NCI-H748 (cell line): ENCODE measurements at regions not wholly inside any gene's neighbourhood (a gene's known extent, or its start where the extent isn't known, plus 50 kb on each side); places are given as distances from the start of the nearest gene placed in this dataset.

ENCODE experiments used
- DNase-seq: peaks from one replicate; lab custom pipeline; 2025; ENCODE audit not compliant: unreplicated experiment; lab: John Stamatoyannopoulos, UW

GRCh38 chr16:65876624-65877023 lies 489.9 kb upstream of the CDH5 start:
- DNase-seq = no peak

GRCh38 chr16:65876056-65876408 lies 490.5 kb upstream of the CDH5 start:
- DNase-seq = no peak

DNA sequence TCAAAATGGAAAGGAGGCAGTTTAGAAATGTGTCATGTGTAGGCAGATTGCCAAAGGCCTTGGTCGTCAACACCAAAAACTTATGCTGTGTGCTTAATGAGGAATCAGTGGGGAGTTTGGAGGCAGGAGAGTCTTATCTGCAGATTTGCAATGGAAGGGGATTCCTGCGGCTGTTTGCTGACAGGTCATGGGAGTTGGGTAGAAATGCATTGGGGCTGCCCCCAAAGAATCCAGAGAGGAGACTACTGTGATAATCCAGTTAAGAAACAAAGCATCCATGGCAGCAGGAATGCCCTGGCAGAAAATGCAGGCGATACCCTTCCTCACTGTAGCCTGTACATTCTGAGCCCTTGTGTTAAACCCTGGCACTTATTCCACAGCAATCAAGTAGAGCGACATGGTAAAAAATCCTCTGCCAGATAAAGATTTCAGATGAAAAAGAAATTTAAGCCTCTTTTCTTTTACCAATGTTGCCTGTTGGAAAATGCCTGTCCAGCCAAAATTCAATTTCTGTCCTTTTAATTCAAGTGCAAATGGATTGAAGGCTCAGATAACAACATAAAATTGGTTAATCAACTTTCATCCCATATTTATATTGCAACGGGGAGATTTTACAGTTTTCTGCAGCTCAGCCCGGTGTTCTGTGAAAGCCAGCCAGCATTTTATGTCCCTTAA lies 491.0 kb upstream of the CDH5 start:
- no peak for DNase-seq

DNA sequence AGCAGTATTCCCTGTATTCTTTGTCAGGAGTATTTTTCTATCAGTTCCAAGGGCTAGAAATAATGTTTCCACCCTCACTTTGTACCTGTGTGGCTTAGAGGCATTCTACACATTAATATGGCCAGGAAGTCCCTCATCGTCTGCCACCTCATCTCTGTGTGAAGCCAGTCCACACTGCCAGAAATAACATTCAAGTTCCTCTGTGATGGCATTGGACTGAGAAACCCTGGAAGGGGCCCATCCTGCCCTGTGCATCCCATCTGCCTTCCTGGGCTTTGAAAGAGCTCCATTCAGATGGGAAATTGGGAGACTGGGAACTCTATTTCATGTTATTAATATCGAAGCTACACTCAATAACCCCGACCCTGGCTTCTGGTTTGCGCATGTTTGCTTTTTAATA lies 497.2 kb upstream of the CDH5 start:
- no peak for DNase-seq

GRCh38 chr16:65867276-65867960 lies 499.1 kb upstream of the CDH5 start:
- no peak for DNase-seq

DNA sequence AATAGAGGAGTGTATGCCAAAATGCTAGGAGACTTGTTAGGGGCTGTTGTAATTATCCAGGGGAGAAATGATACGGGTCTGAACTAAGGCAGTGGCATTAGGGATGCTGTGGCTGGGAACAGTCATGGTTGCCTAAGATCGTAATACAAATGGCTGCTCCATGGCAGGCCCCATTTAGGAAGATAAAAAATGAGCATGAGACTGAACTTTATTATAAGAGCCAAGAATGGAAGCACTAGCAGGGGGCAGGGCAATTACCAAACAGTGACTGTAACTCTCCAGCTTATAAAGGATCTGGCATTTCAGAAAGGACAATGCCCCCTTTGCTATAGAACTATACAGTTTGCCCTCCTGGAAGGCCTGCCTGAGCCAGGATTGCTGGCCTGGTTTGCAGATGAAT lies 503.3 kb upstream of the CDH5 start:
- DNase-seq = no peak

DNA sequence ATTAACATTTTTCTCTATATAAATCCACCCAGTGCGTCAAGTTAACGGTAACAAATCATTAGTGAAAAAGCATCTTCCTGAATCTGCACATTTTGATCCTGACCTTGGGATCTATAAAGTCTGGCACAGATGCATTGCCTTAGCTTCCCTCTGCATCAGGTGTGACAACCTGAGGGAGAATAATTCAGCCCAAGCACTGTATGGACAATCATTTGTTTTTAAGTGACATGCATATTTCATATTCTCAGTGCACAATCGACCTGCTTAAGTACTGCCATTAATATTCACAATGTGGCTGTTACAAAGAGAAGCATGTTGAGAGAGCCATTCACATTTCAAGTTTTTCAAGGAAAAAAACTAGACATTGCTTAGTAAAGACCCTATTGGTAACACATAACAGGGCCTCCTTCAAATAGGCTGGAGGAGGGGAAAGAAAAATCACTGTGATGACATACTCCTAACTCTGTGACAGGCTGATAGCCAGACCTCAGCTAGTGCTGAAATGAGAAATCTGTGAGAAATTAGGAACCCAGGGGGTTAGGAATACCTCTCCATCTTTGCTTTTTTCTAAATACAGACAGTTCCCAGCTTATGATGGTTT lies 505.3 kb upstream of the CDH5 start:
- DNase-seq = no peak

DNA sequence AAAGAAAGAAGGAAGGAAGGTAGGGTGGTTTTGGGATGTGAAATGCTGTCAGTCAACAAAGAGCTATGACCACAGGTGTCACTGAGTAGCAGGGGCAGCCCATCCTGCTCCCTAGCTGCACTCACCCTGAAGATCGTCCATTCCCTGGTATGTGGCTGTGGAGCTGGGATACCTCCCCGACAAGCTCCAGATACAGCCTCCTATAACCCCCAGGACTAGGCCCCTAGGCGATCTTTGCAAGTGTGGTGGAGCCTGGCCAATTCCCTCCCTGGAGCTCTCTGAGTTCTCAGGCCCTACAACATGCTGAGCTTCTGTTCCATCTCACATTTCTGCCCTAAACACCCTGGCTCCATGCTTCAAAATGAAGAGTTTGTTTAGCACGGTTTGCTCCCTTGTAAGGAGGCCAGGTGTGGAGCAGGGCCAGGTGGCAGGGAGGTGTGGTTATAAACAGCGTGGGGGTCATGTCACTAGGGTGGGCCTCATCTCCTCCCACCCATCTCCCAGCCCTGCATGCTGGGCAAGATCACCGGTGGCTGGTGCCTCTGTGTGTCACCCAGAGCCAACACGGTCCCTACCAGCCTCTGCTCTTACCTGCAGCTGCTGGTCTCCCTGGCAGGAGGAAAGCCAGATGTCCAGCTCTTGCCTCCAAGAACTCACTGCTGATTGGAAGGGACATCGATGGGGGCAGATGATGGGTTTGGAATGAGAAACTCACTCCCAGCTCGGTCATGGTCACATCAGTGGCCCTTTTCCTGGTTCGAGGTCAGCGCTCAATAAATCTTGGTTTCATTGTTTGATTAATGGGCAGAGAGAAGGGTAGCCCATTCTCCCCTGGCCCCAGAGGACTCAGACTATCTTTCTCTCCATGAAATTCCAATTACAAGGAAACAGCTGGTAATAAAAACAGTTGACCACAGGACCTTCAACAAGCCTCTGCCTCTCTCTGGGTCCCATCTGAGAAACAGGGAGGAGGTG lies 511.0 kb upstream of the CDH5 start:
- DNase-seq = no peak

GRCh38 chr16:65846210-65846602 lies 520.3 kb upstream of the CDH5 start:
- no peak for DNase-seq

- DNase-seq = no peak
These were observed 520.9 kb upstream of the CDH5 start for GRCh38 chr16:65845466-65846209.

GRCh38 chr16:65843941-65844340 lies 522.5 kb upstream of the CDH5 start:
- DNase-seq = no peak

- DNase-seq = no peak
These were observed 524.4 kb upstream of the CDH5 start for GRCh38 chr16:65842067-65842466.

GRCh38 chr16:65838001-65838400 lies 528.5 kb upstream of the CDH5 start:
- no peak for DNase-seq

- DNase-seq = no peak
These were observed 529.0 kb upstream of the CDH5 start for GRCh38 chr16:65837464-65837863.

GRCh38 chr16:65834688-65835087 lies 531.8 kb upstream of the CDH5 start:
- peak; percentile 42 for DNase-seq

DNA sequence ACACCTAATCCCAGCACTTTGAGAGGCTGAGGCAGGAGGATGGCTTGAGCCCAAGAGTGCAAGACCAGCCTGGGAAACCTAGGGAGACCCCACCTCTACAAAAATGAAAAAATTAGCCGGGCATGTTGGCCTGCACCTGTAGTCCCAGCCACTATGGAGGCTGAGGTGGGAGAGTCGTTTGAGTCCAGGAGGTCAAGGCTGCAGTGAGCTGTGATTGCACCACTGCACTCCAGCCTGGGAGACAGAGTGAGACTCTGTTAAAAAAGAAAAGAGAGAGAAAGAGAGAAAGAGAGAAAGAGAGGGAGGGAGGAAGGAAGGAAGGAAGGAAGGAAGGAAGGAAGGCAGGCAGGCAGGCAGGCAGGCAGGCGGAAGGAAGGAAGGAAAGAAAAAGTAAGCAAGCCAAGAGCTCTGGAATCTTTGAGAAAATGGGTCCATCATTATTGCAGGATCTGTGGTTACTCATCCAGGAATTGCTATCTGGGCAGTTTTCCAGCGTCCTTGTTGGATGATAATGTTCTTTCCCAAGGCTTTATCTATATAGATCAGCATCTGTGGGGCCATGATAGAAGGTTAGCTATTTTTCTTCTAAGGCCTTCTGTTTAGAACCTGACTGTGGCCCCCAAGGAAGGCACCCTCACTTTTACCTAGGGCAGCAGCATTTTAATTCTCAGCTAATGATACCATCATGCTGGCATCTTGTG lies 533.2 kb upstream of the CDH5 start:
- no peak for DNase-seq

GRCh38 chr16:65832679-65833078 lies 533.8 kb upstream of the CDH5 start:
- no peak for DNase-seq

GRCh38 chr16:65831903-65832666 lies 534.4 kb upstream of the CDH5 start:
- DNase-seq = no peak

DNA sequence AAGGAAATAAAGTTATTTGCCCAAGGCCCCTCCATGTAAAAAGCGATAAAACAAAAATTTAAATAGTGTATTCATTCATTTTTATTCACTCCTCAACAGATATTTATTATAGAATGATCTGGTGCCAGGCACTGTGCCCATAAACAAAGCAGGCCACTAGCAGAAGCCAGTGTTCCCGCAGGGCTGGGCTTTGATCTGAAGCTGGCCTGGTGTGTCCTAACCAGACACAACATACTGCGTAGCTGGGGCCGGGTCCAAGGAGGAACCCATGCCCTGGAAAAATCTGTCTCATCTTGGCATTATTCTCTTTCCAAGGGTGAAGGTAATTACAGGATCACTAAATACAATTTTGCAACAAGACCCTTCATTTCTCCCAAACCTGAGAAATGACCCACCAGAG lies 537.4 kb upstream of the CDH5 start:
- DNase-seq = no peak
